ENCODE measurements at regions not wholly inside any gene's neighbourhood (a gene's known extent, or its start where the extent isn't known, plus 50 kb on each side); places are given as distances from the start of the nearest gene placed in this dataset.
A peak's percentile ranks its signal among the peaks of the same experiment; 100 is the strongest.

DNA sequence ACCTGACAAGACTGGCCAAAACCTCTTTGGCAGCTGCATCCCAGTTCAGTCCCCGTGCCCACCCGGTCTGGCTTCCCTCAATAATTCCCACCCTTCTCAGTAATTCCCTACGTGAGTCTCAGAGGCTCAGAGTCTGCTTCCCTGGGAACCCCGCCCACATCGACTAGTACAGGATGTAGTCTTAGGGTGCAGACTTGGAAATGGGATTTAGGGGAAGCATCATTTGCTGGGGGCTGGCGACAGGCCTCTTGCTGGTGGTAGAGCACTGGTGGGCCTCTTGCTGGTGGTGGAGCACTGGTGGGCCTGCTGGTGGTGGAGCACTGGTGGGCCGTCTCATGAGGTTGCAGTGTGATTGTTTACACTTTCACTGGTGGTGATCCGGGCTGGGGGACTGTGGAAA is 199.5 kb upstream of the B3GAT1 start:
- H3K27me3 ChIP-seq, result no peaks in the 10 kb centered on the region
- H3K36me3 ChIP-seq, result no peaks in the 10 kb centered on the region
- H3K9me3 ChIP-seq, result no peaks in the 10 kb centered on the region
- peaks cover 0 to 21% of the 10 kb centered on the region in 2 donors for H3K4me1 ChIP-seq
- TF ChIP-seq, protein P1, sequence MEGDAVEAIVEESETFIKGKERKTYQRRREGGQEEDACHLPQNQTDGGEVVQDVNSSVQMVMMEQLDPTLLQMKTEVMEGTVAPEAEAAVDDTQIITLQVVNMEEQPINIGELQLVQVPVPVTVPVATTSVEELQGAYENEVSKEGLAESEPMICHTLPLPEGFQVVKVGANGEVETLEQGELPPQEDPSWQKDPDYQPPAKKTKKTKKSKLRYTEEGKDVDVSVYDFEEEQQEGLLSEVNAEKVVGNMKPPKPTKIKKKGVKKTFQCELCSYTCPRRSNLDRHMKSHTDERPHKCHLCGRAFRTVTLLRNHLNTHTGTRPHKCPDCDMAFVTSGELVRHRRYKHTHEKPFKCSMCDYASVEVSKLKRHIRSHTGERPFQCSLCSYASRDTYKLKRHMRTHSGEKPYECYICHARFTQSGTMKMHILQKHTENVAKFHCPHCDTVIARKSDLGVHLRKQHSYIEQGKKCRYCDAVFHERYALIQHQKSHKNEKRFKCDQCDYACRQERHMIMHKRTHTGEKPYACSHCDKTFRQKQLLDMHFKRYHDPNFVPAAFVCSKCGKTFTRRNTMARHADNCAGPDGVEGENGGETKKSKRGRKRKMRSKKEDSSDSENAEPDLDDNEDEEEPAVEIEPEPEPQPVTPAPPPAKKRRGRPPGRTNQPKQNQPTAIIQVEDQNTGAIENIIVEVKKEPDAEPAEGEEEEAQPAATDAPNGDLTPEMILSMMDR (IDR thresholded peaks at IDR 0.05), result no peak
- no peak for TF ChIP-seq POLR2A (IDR thresholded peaks at IDR 0.05)
- WGBS, 2 donors, result 80 to 89% methylated on average over 8 of the region's 8 CpGs
- no peak overlapping the region for H3K27ac ChIP-seq
- H3K4me3 ChIP-seq (replicated peaks in 1 of 3), result no peak overlapping the region
- DNase-seq, result no peak
- intact Hi-C loops (cut with DNase I), result no loop called here

- intact Hi-C loops (cut with DNase I), result no loop called here
- H3K36me3 ChIP-seq, result no peaks in the 10 kb centered on the region
- H3K4me1 ChIP-seq, result peaks cover 0 to 21% of the 10 kb centered on the region in 2 donors
- no peak overlapping the region for H3K27ac ChIP-seq
- DNase-seq, result no peak
- no peaks in the 10 kb centered on the region for H3K27me3 ChIP-seq
- H3K9me3 ChIP-seq, result no peaks in the 10 kb centered on the region
- WGBS, 2 donors, result 79 to 85% methylated on average over 23 of the region's 23 CpGs
- no peak for TF ChIP-seq POLR2A (IDR thresholded peaks at IDR 0.05)
- TF ChIP-seq, protein P1 (IDR thresholded peaks at IDR 0.05), result no peak
- H3K4me3 ChIP-seq (replicated peaks in 1 of 3), result no peak overlapping the region
Measured at GRCh38 chr11:134610116-134610910, 198.3 kb upstream of the B3GAT1 start.

GRCh38 chr11:134609361-134610115 is 197.5 kb upstream of the B3GAT1 start:
- Histone ChIP-seq H3K36me3 (no peaks in the 10 kb centered on the region), H3K9me3 (no peaks in the 10 kb centered on the region), H3K4me3 (replicated peaks in 1 of 3) (no peak overlapping the region), H3K27me3 (no peaks in the 10 kb centered on the region), H3K4me1 (peaks cover 0 to 21% of the 10 kb centered on the region in 2 donors), H3K27ac (no peak overlapping the region)
- TF ChIP-seq, protein P1 (IDR thresholded peaks at IDR 0.05), result no peak
- no peak for TF ChIP-seq POLR2A (IDR thresholded peaks at IDR 0.05)
- intact Hi-C loops (cut with DNase I), result no loop called here
- WGBS, 2 donors, result 46 to 52% methylated on average over 27 of the region's 27 CpGs
- DNase-seq, result peak; percentile 51 to 57

DNA sequence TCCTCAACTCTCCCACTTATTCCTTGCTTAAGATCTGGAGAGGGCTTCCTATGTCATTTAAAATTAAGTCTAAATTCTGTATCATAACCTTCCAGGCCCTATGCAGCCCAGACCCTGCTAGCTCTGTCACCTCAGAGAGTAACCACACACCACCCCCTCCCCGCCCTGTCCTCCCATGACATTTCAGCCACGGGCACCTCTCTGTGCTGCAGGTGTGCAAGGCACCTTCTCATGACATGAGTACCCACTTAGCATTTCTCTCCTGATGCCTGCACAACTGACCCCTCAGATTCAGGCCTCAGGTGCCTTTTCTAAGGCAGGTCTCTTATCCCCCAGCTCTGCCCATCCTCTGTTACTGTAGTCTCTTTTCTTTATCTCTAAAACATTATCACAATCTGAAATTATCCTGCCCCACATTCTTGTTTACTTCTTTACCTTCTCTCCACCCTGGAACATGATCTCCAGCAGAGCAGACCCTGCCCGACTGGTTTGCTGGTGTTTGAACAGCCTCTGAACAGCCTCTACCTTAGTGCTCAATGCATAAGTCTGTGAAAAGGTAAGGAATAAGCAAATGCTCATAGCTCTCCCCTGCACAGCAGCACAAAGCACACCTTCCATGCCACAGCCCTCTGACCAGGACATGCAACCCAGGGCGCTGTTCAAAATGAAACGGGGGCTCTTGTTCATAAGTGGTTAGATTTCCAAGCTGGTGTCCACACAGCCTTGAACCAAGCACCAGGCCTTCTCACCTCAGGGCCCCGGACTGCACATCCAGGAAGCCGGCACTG is 196.1 kb upstream of the B3GAT1 start:
- H3K27ac ChIP-seq, result peak overlapping the region in 1 of 3 donors; percentile 10
- no peaks in the 10 kb centered on the region for H3K36me3 ChIP-seq
- intact Hi-C loops (cut with DNase I), result no loop called here
- no peaks in the 10 kb centered on the region for H3K9me3 ChIP-seq
- WGBS, 2 donors, result 52 to 59% methylated on average over 6 to 7 of the region's 7 CpGs
- TF ChIP-seq POLR2A (IDR thresholded peaks at IDR 0.05), result no peak
- TF ChIP-seq, protein P1 (IDR thresholded peaks at IDR 0.05), result no peak
- H3K4me1 ChIP-seq, result peaks cover 0 to 21% of the 10 kb centered on the region in 2 donors
- H3K27me3 ChIP-seq, result no peaks in the 10 kb centered on the region
- H3K4me3 ChIP-seq (replicated peaks in 1 of 3), result no peak overlapping the region
- peak; percentile 21 to 35 for DNase-seq

All from thyroid gland (tissue), 4 donors.